ENCODE measurements at regions not wholly inside any gene's neighbourhood (a gene's known extent, or its start where the extent isn't known, plus 50 kb on each side); places are given as distances from the start of the nearest gene placed in this dataset.

GRCh38 chr7:119711104-119711503, 561.9 kb upstream of the KCND2 start:
- no peaks in the 10 kb centered on the region for H3K4me1 ChIP-seq (ENCODE audit: insufficient read depth)
- Mint-ChIP-seq H3K27ac (no peak overlapping the region), H3K9me3 (no peaks in the 10 kb centered on the region; the same call in 2 of the 3 replicates), H3K27me3 (ENCODE audit: insufficient read depth, low read depth, poor library complexity) (no peaks in the 10 kb centered on the region), H3K4me3 (no peak overlapping the region), H3K4me1 (no peaks in the 10 kb centered on the region), H3K36me3 (ENCODE audit: low read depth) (no peaks in the 10 kb centered on the region)
- H3K27me3 ChIP-seq (ENCODE audit: insufficient read depth): no peaks in the 10 kb centered on the region
- H2AFZ ChIP-seq: no peak overlapping the region
- ATAC-seq: no peak
- H3K27ac ChIP-seq (ENCODE audit: low read depth): no peak overlapping the region
- no peak overlapping the region for H3K4me2 ChIP-seq
- DNase-seq (ENCODE audit: low spot score): no peak
- no peaks in the 10 kb centered on the region for H3F3A ChIP-seq (replicated peaks; ENCODE audit: low read depth)
- no peaks in the 10 kb centered on the region for H3K36me3 ChIP-seq (ENCODE audit: insufficient read depth)
- no peaks in the 10 kb centered on the region for H4K20me1 ChIP-seq (replicated peaks; ENCODE audit: insufficient read depth)
- no peak for TF ChIP-seq ZNF331 (CRISPR knock-in tag; IDR thresholded peaks at IDR 0.05; ENCODE audit: low read depth)
- H3K79me2 ChIP-seq (replicated peaks; ENCODE audit: insufficient read depth): no peaks in the 10 kb centered on the region
- no peaks in the 10 kb centered on the region for H3K9me2 ChIP-seq (ENCODE audit: insufficient read depth)
- H3K4me3 ChIP-seq: no peak overlapping the region

DNA sequence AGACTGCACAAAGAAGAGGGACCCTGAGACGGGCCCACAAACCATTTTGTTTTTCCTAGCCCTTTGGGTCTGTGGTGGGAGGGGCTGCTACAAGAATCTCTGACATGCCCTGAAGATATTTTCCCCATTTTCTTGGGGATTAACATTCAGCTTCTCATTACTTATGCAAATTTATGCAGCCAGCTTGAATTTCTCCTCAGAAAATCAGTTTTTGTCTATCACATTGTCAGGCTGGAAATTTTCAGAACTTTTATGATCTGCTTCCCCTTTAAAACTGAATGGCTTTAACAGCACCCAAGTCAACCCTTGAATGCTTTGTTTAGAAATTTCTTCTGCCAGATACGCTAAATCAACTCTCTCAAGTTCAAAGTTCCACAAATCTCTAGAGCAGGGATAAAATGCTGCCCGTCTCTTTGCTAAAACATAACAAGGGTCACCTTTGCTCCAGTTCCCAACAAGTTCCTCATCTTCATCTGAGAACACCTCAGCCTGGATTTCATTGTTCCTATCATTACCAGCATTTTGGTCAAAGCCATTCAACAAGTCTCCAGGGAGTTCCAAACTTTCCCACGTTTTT, 560.0 kb upstream of the KCND2 start:
- H3K27ac Mint-ChIP-seq: no peak overlapping the region
- TF ChIP-seq ZNF462 (CRISPR knock-in tag; IDR thresholded peaks at IDR 0.05) (no peak), EZH2 (IDR thresholded peaks at IDR 0.05; ENCODE audit: low read depth, unreplicated experiment) (no peak), POLR2AphosphoS5 (IDR thresholded peaks at IDR 0.05; ENCODE audit: low read depth) (no peak), JUNB (IDR thresholded peaks at IDR 0.05; ENCODE audit: unreplicated experiment) (no peak), ZNF114 (CRISPR knock-in tag; IDR thresholded peaks at IDR 0.05) (no peak), NANOG (IDR thresholded peaks at IDR 0.05; ENCODE audit: borderline replicate concordance) (no peak), ZNF331 (CRISPR knock-in tag; IDR thresholded peaks at IDR 0.05; ENCODE audit: low read depth) (no peak), CREB1 (CRISPR knock-in tag; IDR thresholded peaks at IDR 0.05; ENCODE audit: low read depth) (no peak), ETS1 (IDR thresholded peaks at IDR 0.05) (no peak), EZH2phosphoT487 (IDR thresholded peaks at IDR 0.05; ENCODE audit: unreplicated experiment) (no peak), STAT1 (IDR thresholded peaks at IDR 0.05; ENCODE audit: unreplicated experiment) (no peak)
- TF ChIP-seq, protein P1, sequence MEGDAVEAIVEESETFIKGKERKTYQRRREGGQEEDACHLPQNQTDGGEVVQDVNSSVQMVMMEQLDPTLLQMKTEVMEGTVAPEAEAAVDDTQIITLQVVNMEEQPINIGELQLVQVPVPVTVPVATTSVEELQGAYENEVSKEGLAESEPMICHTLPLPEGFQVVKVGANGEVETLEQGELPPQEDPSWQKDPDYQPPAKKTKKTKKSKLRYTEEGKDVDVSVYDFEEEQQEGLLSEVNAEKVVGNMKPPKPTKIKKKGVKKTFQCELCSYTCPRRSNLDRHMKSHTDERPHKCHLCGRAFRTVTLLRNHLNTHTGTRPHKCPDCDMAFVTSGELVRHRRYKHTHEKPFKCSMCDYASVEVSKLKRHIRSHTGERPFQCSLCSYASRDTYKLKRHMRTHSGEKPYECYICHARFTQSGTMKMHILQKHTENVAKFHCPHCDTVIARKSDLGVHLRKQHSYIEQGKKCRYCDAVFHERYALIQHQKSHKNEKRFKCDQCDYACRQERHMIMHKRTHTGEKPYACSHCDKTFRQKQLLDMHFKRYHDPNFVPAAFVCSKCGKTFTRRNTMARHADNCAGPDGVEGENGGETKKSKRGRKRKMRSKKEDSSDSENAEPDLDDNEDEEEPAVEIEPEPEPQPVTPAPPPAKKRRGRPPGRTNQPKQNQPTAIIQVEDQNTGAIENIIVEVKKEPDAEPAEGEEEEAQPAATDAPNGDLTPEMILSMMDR (conservative IDR thresholded peaks at IDR 0.05; ENCODE audit: low read depth in 2 of 2): no peak

More for the DNA sequence above, 560.0 kb upstream of the KCND2 start:
- no peaks in the 10 kb centered on the region for H3K27me3 Mint-ChIP-seq (ENCODE audit: insufficient read depth, low read depth, poor library complexity)
- no peaks in the 10 kb centered on the region for H3K4me1 Mint-ChIP-seq
- DNase-seq (ENCODE audit: low spot score) (no peak), ATAC-seq (no peak)
- Histone ChIP-seq H4K20me1 (replicated peaks; ENCODE audit: insufficient read depth) (no peaks in the 10 kb centered on the region), H3K36me3 (ENCODE audit: insufficient read depth) (no peaks in the 10 kb centered on the region), H2AFZ (peak overlapping the region; percentile 44; the same call in 1 of the 2 replicates), H3F3A (replicated peaks; ENCODE audit: low read depth) (no peaks in the 10 kb centered on the region), H3K79me2 (replicated peaks; ENCODE audit: insufficient read depth) (no peaks in the 10 kb centered on the region), H3K4me3 (no peak overlapping the region), H3K9me2 (ENCODE audit: insufficient read depth) (no peaks in the 10 kb centered on the region), H3K27me3 (ENCODE audit: insufficient read depth) (no peaks in the 10 kb centered on the region), H3K4me1 (ENCODE audit: insufficient read depth) (no peaks in the 10 kb centered on the region), H3K27ac (ENCODE audit: low read depth) (no peak overlapping the region), H3K4me2 (no peak overlapping the region)
- no peaks in the 10 kb centered on the region; the same call in 2 of the 3 replicates for H3K9me3 Mint-ChIP-seq
- no peaks in the 10 kb centered on the region for H3K36me3 Mint-ChIP-seq (ENCODE audit: low read depth)
- no peak overlapping the region for H3K4me3 Mint-ChIP-seq

Measured in GM23338 (cell line).